Right renal pelvis (tissue), 4 donors: ENCODE measurements at regions not wholly inside any gene's neighbourhood (a gene's known extent, or its start where the extent isn't known, plus 50 kb on each side); places are given as distances from the start of the nearest gene placed in this dataset.

Source experiments
- DNase-seq, 4 donors: peaks; one replicate each; pipeline ENCODE4 v3.0.0-alpha.2; 2013; ENCODE audit warnings: low read depth in 4 of 4, low spot score in 3 of 4, missing footprints in 1 of 4

GRCh38 chr2:172322049-172322448, 105.3 kb upstream of the ITGA6 start:
- DNase-seq, result no peak

- no peak for DNase-seq
These were observed 104.1 kb upstream of the ITGA6 start for GRCh38 chr2:172323256-172323655.

GRCh38 chr2:172323861-172324597, 103.4 kb upstream of the ITGA6 start:
- no peak for DNase-seq

GRCh38 chr2:172326211-172326509, 101.2 kb upstream of the ITGA6 start:
- no peak for DNase-seq

- no peak for DNase-seq
These were observed 99.1 kb upstream of the ITGA6 start for GRCh38 chr2:172328103-172328841.

- no peak for DNase-seq
These were observed 98.0 kb upstream of the ITGA6 start for GRCh38 chr2:172329416-172329773.

GRCh38 chr2:172329774-172330671, 97.4 kb upstream of the ITGA6 start:
- DNase-seq, result no peak

- DNase-seq, result no peak
These were observed 94.9 kb upstream of the ITGA6 start for GRCh38 chr2:172332507-172332906.

GRCh38 chr2:172333235-172333977, 94.0 kb upstream of the ITGA6 start:
- no peak for DNase-seq

- DNase-seq, result no peak
These were observed 93.4 kb upstream of the ITGA6 start for GRCh38 chr2:172333978-172334330.

- no peak for DNase-seq
These were observed 92.4 kb upstream of the ITGA6 start for GRCh38 chr2:172334988-172335387.

- no peak for DNase-seq
These were observed 91.7 kb upstream of the ITGA6 start for GRCh38 chr2:172335736-172336135.

GRCh38 chr2:172336681-172337080, 90.7 kb upstream of the ITGA6 start:
- no peak for DNase-seq

- no peak for DNase-seq
These were observed 87.9 kb upstream of the ITGA6 start for GRCh38 chr2:172339371-172340010.

- no peak for DNase-seq
These were observed 87.0 kb upstream of the ITGA6 start for GRCh38 chr2:172340394-172340793.

GRCh38 chr2:172342078-172342477, 85.3 kb upstream of the ITGA6 start:
- DNase-seq, result no peak

- no peak for DNase-seq
These were observed 84.8 kb upstream of the ITGA6 start for GRCh38 chr2:172342611-172343010.

GRCh38 chr2:172344159-172344558, 83.2 kb upstream of the ITGA6 start:
- DNase-seq, result no peak

GRCh38 chr2:172345956-172346555, 81.3 kb upstream of the ITGA6 start:
- no peak for DNase-seq
